Transverse colon (tissue), 4 donors: ENCODE measurements at regions not wholly inside any gene's neighbourhood (a gene's known extent, or its start where the extent isn't known, plus 50 kb on each side); places are given as distances from the start of the nearest gene placed in this dataset.

Source experiments
- DNase-seq: peaks from one replicate; pipeline ENCODE4 v3.0.0-alpha.2; 2019
- H3K27ac ChIP-seq, 4 donors: fragments of 200-600 bp; sonication (generic); 2 replicates each; pipeline ENCODE4 v1.5.1; 2016 to 2018; ENCODE audit warnings: inconsistent platforms in 4 of 4
- H3K27me3 ChIP-seq: fragments of 200-600 bp; sonication (generic); 2 replicates; pipeline ENCODE4 v1.5.1; 2017; ENCODE audit warnings: inconsistent platforms
- H3K36me3 ChIP-seq, 4 donors: fragments of 200-600 bp; sonication (generic); 2 replicates each; pipeline ENCODE4 v1.5.1; 2017 to 2019; ENCODE audit warnings: inconsistent platforms in 4 of 4
- H3K4me1 ChIP-seq, 4 donors: fragments of 200-600 bp; sonication (generic); 2 replicates each; pipeline ENCODE4 v1.5.1; 2017 to 2020; ENCODE audit warnings: inconsistent platforms in 4 of 4
- H3K4me3 ChIP-seq, 4 donors: fragments of 200-600 bp; sonication (generic); 1 replicate in 1 of 4; 2 replicates in 3 of 4; pipeline versions ENCODE4 v1.5.1 to v1.6.1; 2017 to 2019; ENCODE audit warnings: inconsistent platforms in 4 of 4
- H3K9me3 ChIP-seq, 2 donors: fragments of 200-600 bp; sonication (generic); 2 replicates each; pipeline ENCODE4 v1.5.1; 2017 to 2019; ENCODE audit warnings: inconsistent platforms in 2 of 2
- CTCF ChIP-seq, 5 experiments: fragments of 200-600 bp in 3 of 5; fragments of 450-650 bp in 2 of 5; sonication (generic) in 3 of 5; IDR thresholded peaks; 1 replicate in 2 of 5; 2 replicates in 3 of 5; pipeline ENCODE4 v1.5.1; 2016 to 2017; ENCODE audit warnings: antibody characterized with exemption in 5 of 5, inconsistent platforms in 3 of 5, mild to moderate bottlenecking in 2 of 5, moderate library complexity in 1 of 5
- EP300 ChIP-seq: sonication (generic); formaldehyde crosslinking; IDR thresholded peaks from one replicate; pipeline ENCODE4 v1.6.1; 2017; ENCODE audit warnings: antibody characterized with exemption, low read depth
- POLR2A ChIP-seq: fragments of 450-650 bp; IDR thresholded peaks from one replicate; pipeline ENCODE4 v1.6.1; 2016; ENCODE audit warnings: antibody characterized with exemption, mild to moderate bottlenecking, moderate library complexity
- POLR2AphosphoS5 ChIP-seq, 3 donors: sonication (generic); formaldehyde crosslinking; IDR thresholded peaks; one replicate each; pipeline ENCODE4 v1.6.1; 2016; ENCODE audit warnings: antibody characterized with exemption in 3 of 3
- WGBS, 2 donors: methylation state at CpG; one replicate each; pipeline ENCODE4 v1.1.5; 2018; ENCODE audit warnings: low coverage in 1 of 2; 5-methylcytosine and 5-hydroxymethylcytosine counted together
- in situ Hi-C, 4 donors: fragments of 200-750 bp; cut with MboI; loops; one replicate each; pipeline versions ENCODE4 v1.15.0 to v1.15.1; 2017; ENCODE audit warnings: low sequenced_read_pairs in 3 of 4, low pct_ligation_motif_present in 1 of 4, low pct_unique_long_range_greater_than_20kb in 1 of 4
- intact Hi-C: fragments of 100-400 bp; cut with DNase I; formaldehyde crosslinking; loops from one replicate; pipeline ENCODE4 v1.15.1; 2023; ENCODE audit warnings: low total_unique reads

- 71 to 85% methylated on average over 6 to 9 of the region's 9 CpGs for WGBS, 2 donors
- DNase-seq: no peak
- TF ChIP-seq EP300 (no peak), POLR2A (no peak), CTCF (IDR thresholded peaks at IDR 0.05) (no peak), POLR2AphosphoS5 (IDR thresholded peaks at IDR 0.05) (no peak)
Observed at GRCh38 chr2:12397854-12398253, 318.9 kb upstream of the TRIB2 start.

GRCh38 chr2:12399240-12399639 lies 317.5 kb upstream of the TRIB2 start:
- DNase-seq: no peak
- whole genome bisulfite sequencing, 2 donors: 87 to 92% methylated on average over 2 to 3 of the region's 3 CpGs
- no peaks in the 10 kb centered on the region for H3K36me3 ChIP-seq
- no peak for TF ChIP-seq CTCF (IDR thresholded peaks at IDR 0.05)
- no peak for TF ChIP-seq POLR2AphosphoS5 (IDR thresholded peaks at IDR 0.05)
- no peak for TF ChIP-seq POLR2A
- TF ChIP-seq EP300: no peak
- H3K4me3 ChIP-seq: no peak overlapping the region
- H3K9me3 ChIP-seq: no peaks in the 10 kb centered on the region
- in situ Hi-C loops: loop anchor here in 1 of 4 donors (25.0 kb wide), 1 partner anchor 562 kb away; no protein-coding TSS in a partner anchor
- intact Hi-C loops: no loop called here
- no peaks in the 10 kb centered on the region for H3K4me1 ChIP-seq
- no peaks in the 10 kb centered on the region for H3K27me3 ChIP-seq
- no peak overlapping the region for H3K27ac ChIP-seq

More at GRCh38 chr2:12397854-12398253, 318.9 kb upstream of the TRIB2 start:
- Histone ChIP-seq H3K9me3 (no peaks in the 10 kb centered on the region), H3K4me1 (no peaks in the 10 kb centered on the region), H3K27ac (no peak overlapping the region), H3K36me3 (no peaks in the 10 kb centered on the region), H3K27me3 (no peaks in the 10 kb centered on the region), H3K4me3 (no peak overlapping the region)
- intact Hi-C loops: no loop called here
- in situ Hi-C loops: loop anchor here in 1 of 4 donors (25.0 kb wide), 1 partner anchor 561 kb away; no protein-coding TSS in a partner anchor

- no peaks in the 10 kb centered on the region for H3K36me3 ChIP-seq
- 92 to 95% methylated on average over 3 of the region's 3 CpGs for WGBS, 2 donors
- H3K4me3 ChIP-seq: no peak overlapping the region
- TF ChIP-seq CTCF (IDR thresholded peaks at IDR 0.05): no peak
- no peak for TF ChIP-seq POLR2A
- no peak for TF ChIP-seq EP300
- TF ChIP-seq POLR2AphosphoS5 (IDR thresholded peaks at IDR 0.05): no peak
- no peak overlapping the region for H3K27ac ChIP-seq
- in situ Hi-C loops: loop anchor here in 1 of 4 donors (25.0 kb wide), 1 partner anchor 612 kb away; no protein-coding TSS in a partner anchor
- intact Hi-C loops: no loop called here
- H3K27me3 ChIP-seq: no peaks in the 10 kb centered on the region
- no peak for DNase-seq
- H3K9me3 ChIP-seq: no peaks in the 10 kb centered on the region
- H3K4me1 ChIP-seq: no peaks in the 10 kb centered on the region
Observed at GRCh38 chr2:12400543-12400942, 316.2 kb upstream of the TRIB2 start.

- WGBS, 2 donors: 97% methylated on average over 5 of the region's 5 CpGs; no CpG with 5 or more reads in 1 of the 2 donors
- Histone ChIP-seq H3K27me3 (no peaks in the 10 kb centered on the region), H3K4me1 (no peaks in the 10 kb centered on the region), H3K4me3 (no peak overlapping the region), H3K36me3 (no peaks in the 10 kb centered on the region), H3K9me3 (no peaks in the 10 kb centered on the region), H3K27ac (no peak overlapping the region)
- intact Hi-C loops: no loop called here
- in situ Hi-C loops: loop anchor here in 1 of 4 donors (25.0 kb wide), 1 partner anchor 610 kb away; no protein-coding TSS in a partner anchor
- TF ChIP-seq EP300 (no peak), POLR2A (no peak), POLR2AphosphoS5 (IDR thresholded peaks at IDR 0.05) (no peak), CTCF (IDR thresholded peaks at IDR 0.05) (no peak)
- no peak for DNase-seq
Observed at GRCh38 chr2:12402440-12403139, 314.1 kb upstream of the TRIB2 start.
